Ascending aorta (tissue), 2 donors: ENCODE measurements at regions not wholly inside any gene's neighbourhood (a gene's known extent, or its start where the extent isn't known, plus 50 kb on each side); places are given as distances from the start of the nearest gene placed in this dataset.

Experiments
- DNase-seq, 2 donors: peaks; one replicate each; pipeline ENCODE4 v3.0.0-alpha.2; 2019; ENCODE audit warnings: low spot score in 2 of 2
- H3K27ac ChIP-seq, 2 donors: fragments of 200-600 bp; sonication (generic); one replicate each; pipeline ENCODE4 v1.5.1; 2016 to 2017; ENCODE audit warnings: mild to moderate bottlenecking in 1 of 2
- H3K27me3 ChIP-seq: fragments of 200-600 bp; sonication (generic); one replicate; pipeline ENCODE4 v1.5.1; 2017
- H3K36me3 ChIP-seq, 2 donors: fragments of 200-600 bp; sonication (generic); one replicate each; pipeline ENCODE4 v1.5.1; 2016
- H3K4me1 ChIP-seq, 2 donors: fragments of 200-600 bp; sonication (generic); one replicate each; pipeline ENCODE4 v1.5.1; 2016 to 2017; ENCODE audit warnings: mild to moderate bottlenecking in 1 of 2
- H3K4me3 ChIP-seq, 2 donors: fragments of 200-600 bp; sonication (generic); one replicate each; pipeline ENCODE4 v1.5.1; 2016 to 2017; ENCODE audit warnings: mild to moderate bottlenecking in 1 of 2
- H3K9me3 ChIP-seq, 2 donors: fragments of 200-600 bp; sonication (generic); one replicate each; pipeline ENCODE4 v1.5.1; 2016
- intact Hi-C: fragments of 100-400 bp; cut with DNase I; formaldehyde crosslinking; loops from one replicate; pipeline ENCODE4 v1.15.1; 2023
- TF ChIP-seq, protein P1 (sequence below), 3 experiments: fragments of 200-600 bp in 2 of 3; fragments of 450-650 bp in 1 of 3; sonication (generic) in 2 of 3; IDR thresholded peaks; one replicate each; pipeline ENCODE4 v1.5.1; 2016 to 2019; ENCODE audit warnings: antibody characterized with exemption in 3 of 3, mild to moderate bottlenecking in 1 of 3, moderate library complexity in 1 of 3

DNA sequence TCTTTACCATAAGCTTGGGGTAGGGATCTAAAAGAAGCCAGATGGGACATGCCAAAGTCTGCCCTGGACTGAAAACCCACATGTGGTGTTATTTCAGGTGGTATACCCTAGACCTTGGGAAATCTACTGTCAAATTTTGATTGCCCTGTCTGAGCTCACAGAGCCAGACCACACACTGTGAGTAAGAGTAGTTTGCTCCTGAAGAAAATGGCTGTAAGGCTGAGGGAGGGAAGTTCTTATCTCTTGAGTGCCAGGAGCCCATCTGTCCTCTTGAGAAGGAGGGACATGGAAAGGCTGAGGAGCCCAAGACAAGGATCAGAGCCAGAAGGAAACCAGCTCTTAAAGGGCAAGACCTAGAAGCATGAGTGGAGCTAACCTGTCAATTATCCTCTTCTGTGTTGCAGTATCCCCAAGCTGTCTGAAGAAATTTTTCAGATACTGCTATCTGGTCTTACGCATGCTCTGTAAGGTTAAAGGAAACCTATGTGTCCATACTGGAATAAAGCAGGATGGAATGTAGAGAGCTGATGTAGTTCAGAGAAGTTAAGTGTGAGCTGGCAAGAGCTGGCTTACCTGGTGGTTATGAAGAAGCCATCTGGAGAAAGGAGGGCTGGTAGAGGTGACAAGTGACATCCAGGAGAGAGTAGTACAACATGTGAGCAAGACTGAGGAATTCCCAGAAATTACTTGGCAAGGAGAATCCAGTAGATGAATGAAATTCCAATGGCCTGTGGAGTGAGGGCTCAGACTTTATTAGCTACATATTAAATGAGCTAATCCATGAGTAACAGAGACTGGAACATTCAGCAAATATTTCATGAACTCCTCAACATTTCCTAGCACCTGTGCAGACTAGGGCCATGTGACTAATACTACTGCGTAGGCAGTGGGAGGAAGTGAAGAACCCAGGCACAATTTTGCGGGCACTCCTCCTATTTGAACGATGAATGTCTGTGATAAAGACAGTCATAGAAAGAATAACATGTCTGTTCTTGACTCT lies 389.1 kb upstream of the KIF2A start:
- TF ChIP-seq, protein P1, sequence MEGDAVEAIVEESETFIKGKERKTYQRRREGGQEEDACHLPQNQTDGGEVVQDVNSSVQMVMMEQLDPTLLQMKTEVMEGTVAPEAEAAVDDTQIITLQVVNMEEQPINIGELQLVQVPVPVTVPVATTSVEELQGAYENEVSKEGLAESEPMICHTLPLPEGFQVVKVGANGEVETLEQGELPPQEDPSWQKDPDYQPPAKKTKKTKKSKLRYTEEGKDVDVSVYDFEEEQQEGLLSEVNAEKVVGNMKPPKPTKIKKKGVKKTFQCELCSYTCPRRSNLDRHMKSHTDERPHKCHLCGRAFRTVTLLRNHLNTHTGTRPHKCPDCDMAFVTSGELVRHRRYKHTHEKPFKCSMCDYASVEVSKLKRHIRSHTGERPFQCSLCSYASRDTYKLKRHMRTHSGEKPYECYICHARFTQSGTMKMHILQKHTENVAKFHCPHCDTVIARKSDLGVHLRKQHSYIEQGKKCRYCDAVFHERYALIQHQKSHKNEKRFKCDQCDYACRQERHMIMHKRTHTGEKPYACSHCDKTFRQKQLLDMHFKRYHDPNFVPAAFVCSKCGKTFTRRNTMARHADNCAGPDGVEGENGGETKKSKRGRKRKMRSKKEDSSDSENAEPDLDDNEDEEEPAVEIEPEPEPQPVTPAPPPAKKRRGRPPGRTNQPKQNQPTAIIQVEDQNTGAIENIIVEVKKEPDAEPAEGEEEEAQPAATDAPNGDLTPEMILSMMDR (IDR thresholded peaks at IDR 0.05), result no peak
- intact Hi-C loops, result no loop called here
- H3K4me3 ChIP-seq, result no peak overlapping the region

DNA sequence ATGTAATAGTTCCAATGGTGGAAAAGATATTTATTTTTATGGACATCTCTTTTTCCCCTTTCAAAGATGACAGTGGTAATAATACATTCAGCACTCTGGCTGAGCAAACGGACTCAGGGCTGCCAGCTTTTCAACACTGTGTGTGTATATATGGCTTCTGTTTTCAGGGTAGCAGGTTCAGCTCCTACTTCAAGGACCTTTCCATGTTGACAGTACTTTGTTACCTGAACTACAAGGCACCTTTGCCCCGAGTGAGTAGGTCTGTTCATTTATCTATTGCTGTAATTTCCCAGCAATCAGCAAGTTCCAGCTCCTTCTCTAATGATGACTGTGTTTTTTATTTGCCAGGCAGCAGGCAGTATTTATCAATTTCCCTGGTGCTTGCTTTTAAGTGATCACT lies 387.4 kb upstream of the KIF2A start:
- no peak overlapping the region for H3K27ac ChIP-seq
- H3K27me3 ChIP-seq, result no peaks in the 10 kb centered on the region
- intact Hi-C loops, result no loop called here
- no peak overlapping the region for H3K4me3 ChIP-seq
- no peaks in the 10 kb centered on the region for H3K9me3 ChIP-seq
- DNase-seq, result no peak
- H3K4me1 ChIP-seq, result no peaks in the 10 kb centered on the region
- no peaks in the 10 kb centered on the region for H3K36me3 ChIP-seq
- TF ChIP-seq, protein P1 (IDR thresholded peaks at IDR 0.05), result no peak

More for the DNA sequence above, 389.1 kb upstream of the KIF2A start:
- DNase-seq, result no peak
- H3K9me3 ChIP-seq, result no peaks in the 10 kb centered on the region
- H3K27me3 ChIP-seq, result no peaks in the 10 kb centered on the region
- H3K27ac ChIP-seq, result no peak overlapping the region
- H3K36me3 ChIP-seq, result no peaks in the 10 kb centered on the region
- H3K4me1 ChIP-seq, result no peaks in the 10 kb centered on the region

DNA sequence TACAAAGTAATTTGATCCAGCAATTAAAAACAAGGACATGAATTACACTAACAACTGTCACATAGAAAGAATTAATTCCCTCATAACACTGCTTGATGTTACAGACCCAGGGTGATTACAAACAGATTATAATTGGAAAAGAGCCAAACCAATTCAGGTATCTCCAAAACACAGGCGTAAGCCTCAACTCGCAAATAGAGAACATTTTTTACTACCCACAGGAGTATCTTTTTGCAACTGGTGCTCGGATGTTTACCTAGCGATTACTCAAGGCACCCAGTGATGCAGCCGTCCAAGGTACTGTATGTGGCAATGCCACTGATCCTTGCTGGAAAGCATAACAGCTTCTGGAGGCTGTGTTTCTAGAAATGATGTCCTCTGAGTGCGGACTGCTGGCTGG lies 386.1 kb upstream of the KIF2A start:
- Histone ChIP-seq H3K4me3 (no peak overlapping the region), H3K27ac (no peak overlapping the region), H3K36me3 (no peaks in the 10 kb centered on the region), H3K27me3 (no peaks in the 10 kb centered on the region), H3K4me1 (no peaks in the 10 kb centered on the region), H3K9me3 (no peaks in the 10 kb centered on the region)
- no peak for DNase-seq
- TF ChIP-seq, protein P1 (IDR thresholded peaks at IDR 0.05), result no peak
- intact Hi-C loops, result no loop called here

DNA sequence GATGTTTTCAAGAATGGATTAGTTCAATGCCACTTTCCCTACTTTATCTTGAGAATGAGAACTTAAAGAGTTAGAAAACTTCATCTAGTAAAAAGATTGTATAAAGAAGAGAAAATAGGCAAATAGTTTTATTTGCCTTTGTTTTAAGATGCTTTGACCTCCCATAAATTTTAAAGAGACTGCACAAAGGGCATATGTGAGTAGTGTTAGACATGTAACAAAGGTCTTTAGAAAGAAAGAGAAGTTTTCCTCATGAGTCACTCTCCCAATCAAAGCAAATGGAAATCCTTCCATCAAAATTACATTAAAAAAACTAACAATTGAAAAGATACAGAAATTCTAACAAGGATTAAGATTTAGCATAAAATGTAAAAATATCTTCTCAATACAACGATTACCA lies 381.8 kb upstream of the KIF2A start:
- intact Hi-C loops, result no loop called here
- Histone ChIP-seq H3K4me1 (no peaks in the 10 kb centered on the region), H3K36me3 (no peaks in the 10 kb centered on the region), H3K9me3 (no peaks in the 10 kb centered on the region), H3K27me3 (no peaks in the 10 kb centered on the region), H3K4me3 (no peak overlapping the region), H3K27ac (no peak overlapping the region)
- DNase-seq, result no peak
- TF ChIP-seq, protein P1 (IDR thresholded peaks at IDR 0.05), result no peak

DNA sequence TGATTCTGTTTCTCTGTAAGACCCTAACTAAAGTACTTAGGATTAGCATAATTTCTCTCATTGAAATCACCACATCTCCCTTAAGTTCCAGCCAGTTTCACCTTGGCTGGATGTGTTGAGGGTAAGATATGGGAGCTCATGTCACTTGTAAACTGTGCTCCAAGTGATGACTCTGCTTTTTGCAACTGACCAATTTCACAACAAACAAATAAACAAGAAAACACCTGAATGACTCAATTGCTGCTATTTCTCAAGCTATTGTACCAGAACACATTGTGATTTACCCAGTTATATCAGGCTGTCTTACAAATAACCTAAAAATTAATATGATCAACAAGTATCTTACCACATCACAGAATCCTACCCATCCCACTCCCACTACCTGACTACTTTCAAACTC lies 379.1 kb upstream of the KIF2A start:
- Histone ChIP-seq H3K4me1 (no peaks in the 10 kb centered on the region), H3K27ac (no peak overlapping the region), H3K27me3 (no peaks in the 10 kb centered on the region), H3K36me3 (no peaks in the 10 kb centered on the region), H3K9me3 (no peaks in the 10 kb centered on the region), H3K4me3 (no peak overlapping the region)
- no peak for DNase-seq
- intact Hi-C loops, result no loop called here
- TF ChIP-seq, protein P1 (IDR thresholded peaks at IDR 0.05), result no peak
